RWPE1 (cell line): ENCODE measurements at regions not wholly inside any gene's neighbourhood (a gene's known extent, or its start where the extent isn't known, plus 50 kb on each side); places are given as distances from the start of the nearest gene placed in this dataset.
A peak's percentile ranks its signal among the peaks of the same experiment; 100 is the strongest.

Experiments
- CTCF ChIA-PET: fragments of 350-600 bp; sonication (Branson Sonifier 250); formaldehyde crosslinking; extraction: SDS; loops from one replicate; lab custom pipeline; 2021; lab: Yijun Ruan, JAX
- POLR2A ChIA-PET: fragments of 400-600 bp; formaldehyde crosslinking; extraction: SDS; loops from one replicate; lab custom pipeline; 2020; ENCODE audit warnings: antibody characterized with exemption; ENCODE audit not compliant: low non-redundant PET; lab: Yijun Ruan, JAX
- DNase-seq: peaks from one replicate; pipeline ENCODE4 v3.0.0; 2012; ENCODE audit warnings: low spot score
- H3K27ac ChIP-seq: fragments of 450-650 bp; 2 replicates; pipeline ENCODE4 v1.5.1; 2017
- CTCF ChIP-seq: fragments of 450-650 bp; conservative IDR thresholded peaks from 2 replicates; pipeline ENCODE4 v1.5.1; 2017; ENCODE audit warnings: low read depth, mild to moderate bottlenecking

GRCh38 chr7:34523226-34523918 lies 134.6 kb upstream of the NPSR1 start:
- no peak overlapping the region for H3K27ac ChIP-seq
- ChIA-PET CTCF (no interaction called here), POLR2A (no interaction called here)
- TF ChIP-seq CTCF, result no peak
- no peak for DNase-seq

GRCh38 chr7:34530259-34530658 lies 127.8 kb upstream of the NPSR1 start:
- DNase-seq, result peak; percentile 11
- ChIA-PET CTCF (no interaction called here), POLR2A (no interaction called here)
- TF ChIP-seq CTCF, result no peak
- no peak overlapping the region for H3K27ac ChIP-seq

- DNase-seq, result no peak
- ChIA-PET CTCF (no interaction called here), POLR2A (no interaction called here)
- TF ChIP-seq CTCF, result no peak
- no peak overlapping the region for H3K27ac ChIP-seq
These were observed 119.0 kb upstream of the NPSR1 start for GRCh38 chr7:34539003-34539402.

- DNase-seq, result no peak
- no peak overlapping the region for H3K27ac ChIP-seq
- CTCF ChIA-PET, result no interaction called here
- POLR2A ChIA-PET, result no interaction called here
- TF ChIP-seq CTCF, result no peak
These were observed 113.4 kb upstream of the NPSR1 start for GRCh38 chr7:34544621-34545020.

- ChIA-PET POLR2A (no interaction called here), CTCF (no interaction called here)
- no peak overlapping the region for H3K27ac ChIP-seq
- TF ChIP-seq CTCF, result no peak
- DNase-seq, result no peak
These were observed 107.0 kb upstream of the NPSR1 start for GRCh38 chr7:34550996-34551395.

- ChIA-PET POLR2A (no interaction called here), CTCF (no interaction called here)
- no peak for DNase-seq
- no peak for TF ChIP-seq CTCF
- H3K27ac ChIP-seq, result no peak overlapping the region
These were observed 105.5 kb upstream of the NPSR1 start for GRCh38 chr7:34552502-34552901.
